ENCODE measurements at regions not wholly inside any gene's neighbourhood (a gene's known extent, or its start where the extent isn't known, plus 50 kb on each side); places are given as distances from the start of the nearest gene placed in this dataset.

DNA sequence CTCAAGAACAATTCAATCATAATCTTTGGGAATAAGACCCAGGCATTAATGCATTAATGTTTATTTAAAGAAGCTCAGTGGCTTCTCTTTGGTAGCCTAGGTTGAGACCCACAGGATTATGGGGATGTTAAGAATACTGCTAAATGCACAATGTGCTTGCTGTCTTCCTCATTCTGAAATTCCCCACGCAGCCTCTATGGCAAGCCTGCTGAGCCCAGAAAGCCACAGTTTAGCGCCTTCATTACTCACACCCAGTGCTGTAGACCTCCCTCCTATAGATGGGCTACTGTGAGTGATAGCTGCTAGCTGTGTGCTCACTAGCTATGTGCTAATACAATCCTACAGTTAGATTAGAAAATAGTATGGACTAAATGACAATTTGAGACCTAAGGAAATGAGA is 90.6 kb downstream of the TNFSF13B start:
- DNase-seq = no peak
- no peak for ATAC-seq

GRCh38 chr13:108361769-108362168 is 92.3 kb downstream of the TNFSF13B start:
- DNase-seq = no peak
- no peak for ATAC-seq

DNA sequence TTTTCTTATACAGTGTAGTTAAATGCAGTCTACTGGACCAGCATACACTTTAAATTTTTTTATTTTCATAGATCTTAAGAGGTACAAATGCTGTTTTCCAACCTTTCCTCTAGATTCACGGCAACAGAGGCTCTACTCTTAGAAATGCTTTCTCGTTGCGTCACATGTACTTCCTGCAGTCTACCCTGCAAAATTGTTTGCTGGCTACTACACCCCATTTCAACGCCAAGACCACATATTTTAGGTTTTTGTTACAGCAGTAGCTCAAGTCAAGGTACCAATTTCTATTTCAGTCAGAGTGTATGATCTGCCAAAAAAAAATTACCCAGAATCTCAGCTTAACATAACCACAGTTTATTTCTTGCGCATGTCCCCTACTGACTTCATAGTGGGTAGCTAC is 94.1 kb downstream of the TNFSF13B start:
- ATAC-seq = no peak

GRCh38 chr13:108365255-108365654 is 95.7 kb downstream of the TNFSF13B start:
- ATAC-seq = no peak

More for the DNA sequence above, 94.1 kb downstream of the TNFSF13B start:
- DNase-seq = no peak

DNA sequence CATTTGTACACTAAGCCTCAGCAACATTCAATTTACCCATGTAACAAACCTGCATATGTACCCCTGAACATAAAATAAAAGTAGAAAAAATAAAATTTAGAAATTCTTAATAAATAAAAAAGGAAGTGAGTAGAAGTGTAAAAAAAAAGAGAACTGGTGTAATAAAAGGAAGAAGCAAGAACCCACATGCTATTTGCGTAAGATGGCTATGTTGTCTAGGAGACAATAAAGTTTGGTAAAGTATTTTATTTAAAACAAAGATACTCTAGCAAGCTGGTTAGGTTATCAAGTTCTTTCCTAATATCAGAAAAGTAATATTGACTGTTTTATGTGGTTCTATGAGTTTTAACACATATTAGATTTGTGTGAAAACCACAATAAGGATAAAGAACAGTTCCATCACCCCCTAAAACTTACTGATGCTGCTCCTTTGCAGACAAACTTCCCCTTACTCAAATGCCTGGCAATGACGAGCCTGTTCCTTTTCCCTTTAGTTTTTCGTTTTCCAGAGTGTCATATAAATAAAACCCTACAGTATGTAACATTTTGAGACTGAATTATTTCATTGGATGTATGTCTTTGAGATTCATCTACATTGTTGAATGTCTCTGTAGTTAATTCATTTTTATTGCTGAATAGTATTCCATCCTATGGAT is 98.9 kb downstream of the TNFSF13B start:
- DNase-seq = no peak
- ATAC-seq = no peak

More at GRCh38 chr13:108365255-108365654, 95.7 kb downstream of the TNFSF13B start:
- DNase-seq = no peak

- no peak for DNase-seq
These were observed 99.9 kb downstream of the TNFSF13B start for GRCh38 chr13:108369412-108369811.

GRCh38 chr13:108375034-108375433 is 105.5 kb downstream of the TNFSF13B start:
- DNase-seq (no peak), ATAC-seq (no peak)

More at GRCh38 chr13:108369412-108369811, 99.9 kb downstream of the TNFSF13B start:
- no peak for ATAC-seq

DNA sequence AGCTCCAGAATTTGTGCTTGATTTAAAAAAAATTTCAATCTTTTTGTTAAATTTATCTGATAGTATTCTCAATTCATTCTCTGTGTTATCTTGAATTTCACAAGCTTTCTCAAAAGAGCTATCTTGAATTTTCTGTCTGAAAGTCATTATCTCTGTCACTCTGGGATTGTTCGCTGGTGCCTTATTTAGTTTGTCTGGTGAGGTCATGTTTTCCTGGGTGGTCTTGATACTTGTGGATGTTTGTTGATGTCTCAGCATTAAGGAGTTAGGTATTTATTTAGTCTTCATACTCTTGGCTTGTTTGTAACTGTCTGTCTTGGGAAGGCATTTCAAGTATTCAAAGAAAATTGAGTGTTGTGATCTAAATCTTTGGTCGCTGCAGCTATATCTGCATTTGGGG is 106.3 kb downstream of the TNFSF13B start:
- ATAC-seq (no peak), DNase-seq (no peak)

- ATAC-seq (no peak), DNase-seq (no peak)
These were observed 106.8 kb downstream of the TNFSF13B start for GRCh38 chr13:108376308-108376707.

- ATAC-seq (no peak), DNase-seq (no peak)
These were observed 108.2 kb downstream of the TNFSF13B start for GRCh38 chr13:108377646-108378206.

DNA sequence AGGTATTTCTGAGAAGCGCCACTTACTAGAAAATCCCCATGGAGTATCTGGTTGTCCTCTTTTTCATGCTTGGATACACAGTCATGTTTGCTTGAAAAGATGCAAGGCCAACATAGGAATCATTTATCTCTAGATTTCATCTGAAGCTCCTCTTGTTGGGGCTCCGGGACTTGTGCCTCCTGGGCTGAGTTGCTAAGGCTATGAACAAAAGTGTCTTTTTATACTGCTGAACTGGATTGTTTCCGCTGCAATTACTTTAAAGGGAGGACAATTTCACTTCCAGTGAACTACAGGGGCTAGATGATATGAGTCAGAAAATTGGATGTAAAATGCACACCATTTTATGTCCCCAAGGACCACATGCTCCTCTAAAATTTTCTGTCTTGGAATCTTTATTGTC is 114.1 kb downstream of the TNFSF13B start:
- DNase-seq = no peak
- no peak for ATAC-seq

GRCh38 chr13:108387156-108387555 is 117.6 kb downstream of the TNFSF13B start:
- ATAC-seq (no peak), DNase-seq (no peak)

DNA sequence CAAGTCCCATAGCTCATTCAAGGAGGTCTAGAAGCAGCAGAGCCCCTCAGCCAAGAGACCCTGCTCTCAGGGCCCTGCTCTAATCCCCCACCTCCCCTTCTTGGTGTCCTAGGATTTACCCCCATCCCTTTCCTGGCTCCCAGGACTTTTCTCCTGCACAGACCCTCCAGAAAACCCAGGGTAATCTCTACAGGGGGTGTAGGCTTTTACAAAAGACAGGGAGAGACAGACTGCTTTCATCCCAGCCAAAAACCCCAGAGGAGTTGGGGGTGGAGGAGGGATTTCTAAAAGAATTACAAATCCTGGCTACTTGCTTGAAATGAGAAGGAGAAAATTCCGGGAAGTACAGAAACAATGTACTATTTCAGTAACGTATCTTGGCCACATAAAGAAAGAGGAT is 133.3 kb downstream of the TNFSF13B start:
- DNase-seq = no peak
- no peak for ATAC-seq

GRCh38 chr13:108407495-108407894 is 138.0 kb downstream of the TNFSF13B start:
- DNase-seq = no peak
- peak; percentile 36 for ATAC-seq

GRCh38 chr13:108408672-108409071 is 139.2 kb downstream of the TNFSF13B start:
- ATAC-seq (no peak), DNase-seq (no peak)

- DNase-seq (no peak), ATAC-seq (no peak)
These were observed 140.2 kb downstream of the TNFSF13B start for GRCh38 chr13:108409730-108410129.

GRCh38 chr13:108419768-108420167 is 150.2 kb downstream of the TNFSF13B start:
- no peak for DNase-seq
- ATAC-seq = no peak

GRCh38 chr13:108425056-108425455 is 155.5 kb downstream of the TNFSF13B start:
- no peak for ATAC-seq
- no peak for DNase-seq

- DNase-seq (no peak), ATAC-seq (no peak)
These were observed 157.4 kb downstream of the TNFSF13B start for GRCh38 chr13:108426893-108427292.

GRCh38 chr13:108427355-108427754 is 157.8 kb downstream of the TNFSF13B start:
- ATAC-seq (no peak), DNase-seq (no peak)

GRCh38 chr13:108428691-108429090 is 159.2 kb downstream of the TNFSF13B start:
- DNase-seq = no peak
- no peak for ATAC-seq

DNA sequence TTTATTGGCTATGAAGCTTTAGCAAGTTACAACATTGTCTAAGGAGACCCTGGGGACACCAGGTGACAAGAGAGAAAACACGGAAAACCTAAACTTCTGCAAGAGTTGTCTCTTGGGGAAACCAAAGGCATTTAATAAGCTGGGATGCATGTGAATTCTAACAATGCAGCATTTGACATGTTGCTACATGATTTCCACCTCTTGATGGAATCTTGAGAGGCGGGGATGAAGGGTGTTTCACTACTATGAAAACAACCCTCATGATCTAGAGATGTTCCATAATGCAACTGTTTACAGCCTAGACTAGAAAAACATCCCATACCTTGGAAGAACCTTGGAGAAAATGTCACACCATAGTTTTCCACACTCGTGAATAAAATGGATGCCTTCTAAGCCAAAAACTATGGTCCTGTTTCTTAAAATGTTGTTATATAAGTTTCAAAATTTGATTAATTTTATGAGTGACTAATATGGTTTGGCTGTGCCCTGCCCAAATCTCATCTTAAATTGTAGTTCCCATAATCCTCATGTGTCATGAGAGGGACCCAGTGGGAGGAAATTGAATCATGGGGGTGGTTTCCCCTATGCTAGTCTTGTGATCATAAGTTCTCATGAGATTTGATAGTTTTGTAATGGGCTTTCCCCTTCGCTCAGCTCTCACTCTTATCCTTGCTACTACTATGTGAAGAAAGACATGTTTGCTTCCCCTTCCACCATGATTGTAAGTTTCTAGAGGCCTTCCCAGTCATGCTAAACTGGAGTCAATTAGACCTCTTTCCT is 164.6 kb downstream of the TNFSF13B start:
- DNase-seq (no peak), ATAC-seq (no peak)

DNA sequence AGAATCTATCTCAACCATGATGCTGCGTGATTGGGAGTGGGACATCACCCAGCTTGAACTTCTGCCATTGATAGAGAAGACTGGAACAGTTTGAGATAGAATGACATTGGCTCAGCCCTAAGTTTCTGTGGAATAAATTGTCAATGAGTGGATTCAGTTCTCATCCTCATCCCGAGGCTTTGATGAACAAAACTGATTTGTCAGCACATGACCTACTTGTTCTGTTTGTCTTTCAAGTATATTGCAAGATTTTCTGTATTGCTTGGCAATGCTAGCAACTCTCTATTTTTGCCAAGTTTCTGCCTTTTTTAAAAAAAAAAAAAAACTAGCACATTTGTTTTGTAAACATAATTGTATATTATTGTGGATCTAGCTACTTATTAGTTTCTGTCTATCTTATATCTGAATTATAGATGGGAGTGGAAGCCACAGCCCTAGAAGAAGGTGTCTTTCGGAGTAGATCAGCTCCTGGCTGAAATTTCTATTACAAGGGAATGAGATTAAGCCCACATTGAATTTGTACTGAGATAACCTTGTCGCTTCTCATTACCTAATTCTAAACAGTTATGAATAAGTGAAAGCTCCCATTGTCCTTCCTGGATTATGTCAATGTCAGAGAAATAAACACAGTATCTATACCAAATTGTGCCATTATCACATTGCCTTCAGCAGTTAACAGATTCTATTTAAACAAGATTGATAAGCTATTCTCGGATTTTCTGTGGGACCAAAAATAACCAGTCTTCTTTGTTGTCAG is 166.1 kb downstream of the TNFSF13B start:
- DNase-seq = no peak
- no peak for ATAC-seq
